ENCODE measurements at regions not wholly inside any gene's neighbourhood (a gene's known extent, or its start where the extent isn't known, plus 50 kb on each side); places are given as distances from the start of the nearest gene placed in this dataset.

DNA sequence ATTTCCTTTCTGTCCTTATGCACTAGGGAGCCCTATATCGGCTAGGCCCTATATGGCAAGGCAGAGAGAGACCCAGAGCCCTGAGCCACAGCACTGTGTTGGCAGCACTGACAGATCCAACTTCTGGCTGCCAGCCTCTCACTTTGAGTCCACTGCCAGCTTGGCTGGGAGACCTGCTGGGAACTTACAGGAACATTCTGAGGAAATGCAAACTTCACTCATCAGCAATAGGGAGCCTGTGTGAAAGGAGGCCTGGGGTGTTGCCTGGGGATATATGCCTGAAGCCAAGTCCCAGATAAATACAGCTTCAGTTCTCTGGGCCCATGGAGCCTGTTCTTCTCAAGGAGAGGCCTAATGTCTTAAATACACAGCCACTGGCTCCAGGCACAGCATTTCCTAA, 78.0 kb downstream of the ADRB2 start (continued):
- TF ChIP-seq STAT6 (CRISPR knock-in tag; IDR thresholded peaks at IDR 0.05) = no peak
- no peak for TF ChIP-seq ZNF347 (CRISPR knock-in tag; IDR thresholded peaks at IDR 0.05; ENCODE audit: low read depth)
- TF ChIP-seq PHB (CRISPR knock-in tag; IDR thresholded peaks at IDR 0.05) = no peak
- TF ChIP-seq ZNF12 (CRISPR knock-in tag; IDR thresholded peaks at IDR 0.05) = no peak

DNA sequence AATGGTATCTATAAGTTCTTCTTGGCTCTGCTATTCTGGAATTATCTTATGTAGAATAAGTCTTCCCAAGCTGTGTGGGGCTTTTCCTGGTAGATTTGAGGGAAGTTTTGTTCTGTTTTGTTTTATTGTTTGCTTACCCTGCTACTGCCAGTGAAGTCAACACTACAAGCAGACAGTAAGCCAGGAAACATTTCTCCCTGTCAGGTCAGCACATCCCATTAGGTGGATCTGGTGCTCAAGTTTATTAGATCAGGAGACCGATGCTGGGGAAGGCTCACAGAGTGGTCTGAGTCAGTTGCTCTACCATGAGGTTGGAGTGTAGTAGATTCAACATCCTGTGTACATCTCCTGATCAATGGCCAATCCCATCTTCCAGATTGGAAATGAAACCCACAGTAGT, 79.1 kb downstream of the ADRB2 start:
- whole genome bisulfite sequencing (ENCODE audit: insufficient coverage, low coverage, missing lambda C conversion rate) = 6% methylated on average over 1 of the region's 1 CpG
- in situ Hi-C loops (cut with MboI) = loop anchor here (10.0 kb wide), 1 partner anchor 209 kb away; no protein-coding TSS in a partner anchor

More for the DNA sequence above, 79.1 kb downstream of the ADRB2 start:
- H3K4me1 ChIP-seq (replicated peaks in 1 of 2; ENCODE audit: control insufficient read depth in 2 of 2, insufficient read depth in 2 of 2, low read length in 2 of 2) = no peaks in the 10 kb centered on the region
- no TSS peak for BruUV-seq (replicated peaks)
- no peak for ATAC-seq
- no peaks in the 10 kb centered on the region for H3K9me1 ChIP-seq (ENCODE audit: control insufficient read depth, insufficient read depth, low read length)
- peaks cover 3 to 4% of the 10 kb centered on the region in 2 experiments; a peak in 2 of 5 replicates for H3K27me3 ChIP-seq (ENCODE audit: control insufficient read depth in 2 of 2, insufficient read depth in 2 of 2, low read length in 2 of 2)
- DNase-seq (ENCODE audit: extremely low read depth in 1 of 4, low spot score in 3 of 4) = no peak
- CTCF ChIA-PET (ENCODE audit: low intra/inter-chr PET ratio) = interaction anchor here (0.6 kb wide), 1 partner anchor 965 kb away, joined by 3 read pairs; no protein-coding TSS in a partner anchor
- H3K4me2 ChIP-seq (ENCODE audit: insufficient read depth, low read length) = no peak overlapping the region
- FAIRE-seq = no peak
- H4K20me1 ChIP-seq (replicated peaks; ENCODE audit: control insufficient read depth, insufficient read depth, low read length) = no peaks in the 10 kb centered on the region
- no peaks in the 10 kb centered on the region for H3K36me3 ChIP-seq (ENCODE audit: control insufficient read depth, insufficient read depth, low read length)
- no peak overlapping the region for H3K9ac ChIP-seq (ENCODE audit: insufficient read depth in 1 of 2, low read depth in 2 of 2, low read length in 2 of 2)
- POLR2A ChIA-PET = no interaction called here
- H3K27ac ChIP-seq (ENCODE audit: extremely low read depth, low read depth, low read length) = no peak overlapping the region
- H3K79me2 ChIP-seq (ENCODE audit: control insufficient read depth, insufficient read depth, low read length) = no peaks in the 10 kb centered on the region
- intact Hi-C loops (cut with micrococcal nuclease) = no loop called here
- no peaks in the 10 kb centered on the region for H3K9me3 ChIP-seq (replicated peaks; ENCODE audit: control insufficient read depth, insufficient read depth, low read depth, low read length)
- no peak overlapping the region for H3K4me3 ChIP-seq
- TF ChIP-seq LARP7 (IDR thresholded peaks at IDR 0.05) (no peak), ARHGAP35 (IDR thresholded peaks at IDR 0.05; ENCODE audit: partially characterized antibody) (no peak), GATA2 (CRISPR knock-in tag; IDR thresholded peaks at IDR 0.05) (no peak), ZNF146 (CRISPR knock-in tag; IDR thresholded peaks at IDR 0.05; ENCODE audit: unreplicated experiment) (no peak), MTA2 (IDR thresholded peaks at IDR 0.05; ENCODE audit: low read depth) (no peak), RFX5 (IDR thresholded peaks at IDR 0.05; ENCODE audit: low read depth, low read length) (no peak), ZC3H8 (IDR thresholded peaks at IDR 0.05) (no peak), CBX2 (IDR thresholded peaks at IDR 0.05; ENCODE audit: insufficient read depth, low read length, poor library complexity, severe bottlenecking) (no peak), TRIM28 (IDR thresholded peaks at IDR 0.05) (no peak), TSC22D4 (tag; IDR thresholded peaks at IDR 0.05) (no peak), HDAC6 (IDR thresholded peaks at IDR 0.05; ENCODE audit: low read depth, low read length) (no peak), RHOXF2B (CRISPR knock-in tag; conservative IDR thresholded peaks at IDR 0.05) (no peak), CBX5 (IDR thresholded peaks at IDR 0.05; ENCODE audit: borderline replicate concordance, low read depth) (no peak)
- TF ChIP-seq, protein P1, sequence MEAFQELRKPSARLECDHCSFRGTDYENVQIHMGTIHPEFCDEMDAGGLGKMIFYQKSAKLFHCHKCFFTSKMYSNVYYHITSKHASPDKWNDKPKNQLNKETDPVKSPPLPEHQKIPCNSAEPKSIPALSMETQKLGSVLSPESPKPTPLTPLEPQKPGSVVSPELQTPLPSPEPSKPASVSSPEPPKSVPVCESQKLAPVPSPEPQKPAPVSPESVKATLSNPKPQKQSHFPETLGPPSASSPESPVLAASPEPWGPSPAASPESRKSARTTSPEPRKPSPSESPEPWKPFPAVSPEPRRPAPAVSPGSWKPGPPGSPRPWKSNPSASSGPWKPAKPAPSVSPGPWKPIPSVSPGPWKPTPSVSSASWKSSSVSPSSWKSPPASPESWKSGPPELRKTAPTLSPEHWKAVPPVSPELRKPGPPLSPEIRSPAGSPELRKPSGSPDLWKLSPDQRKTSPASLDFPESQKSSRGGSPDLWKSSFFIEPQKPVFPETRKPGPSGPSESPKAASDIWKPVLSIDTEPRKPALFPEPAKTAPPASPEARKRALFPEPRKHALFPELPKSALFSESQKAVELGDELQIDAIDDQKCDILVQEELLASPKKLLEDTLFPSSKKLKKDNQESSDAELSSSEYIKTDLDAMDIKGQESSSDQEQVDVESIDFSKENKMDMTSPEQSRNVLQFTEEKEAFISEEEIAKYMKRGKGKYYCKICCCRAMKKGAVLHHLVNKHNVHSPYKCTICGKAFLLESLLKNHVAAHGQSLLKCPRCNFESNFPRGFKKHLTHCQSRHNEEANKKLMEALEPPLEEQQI (IDR thresholded peaks at IDR 0.05) = no peak
- no peak overlapping the region for H2AFZ ChIP-seq (ENCODE audit: low read depth, low read length)
